IMR-90 (cell line): ENCODE measurements at regions not wholly inside any gene's neighbourhood (a gene's known extent, or its start where the extent isn't known, plus 50 kb on each side); places are given as distances from the start of the nearest gene placed in this dataset.

ENCODE experiments used
- ATAC-seq: fragments of 200-7000 bp; cut with Tn5 transposase; 2 replicates; pipeline ENCODE4 v1.9.1; 2020; ENCODE audit warnings: low read depth, mild to moderate bottlenecking, moderate library complexity
- BruUV-seq: library from RNA; stranded (reverse); fragments of 400-500 nt; replicated peaks from 2 replicates; lab custom pipeline; 2021; lab: Mats Ljungman, UMichigan
- CTCF ChIA-PET: fragments of 300-600 bp; formaldehyde crosslinking; extraction: SDS; loops from one replicate; lab custom pipeline; 2021; ENCODE audit warnings: antibody characterized with exemption; lab: Yijun Ruan, JAX
- POLR2A ChIA-PET: fragments of 300-600 bp; sonication (Branson Sonifier 250); formaldehyde crosslinking; loops from one replicate; lab custom pipeline; 2022; ENCODE audit warnings: antibody characterized with exemption; ENCODE audit not compliant: unreplicated experiment; lab: Charles Lee
- DNase-seq: peaks from one replicate; pipeline ENCODE4 v3.0.0; 2013
- H2AFZ ChIP-seq: replicated peaks from 2 replicates; pipeline ENCODE3; 2013; ENCODE audit warnings: low read length, mild to moderate bottlenecking; ENCODE audit not compliant: poor library complexity
- H2AK5ac ChIP-seq: 2 replicates; pipeline ENCODE4 v1.6.1; 2013; ENCODE audit warnings: low read depth, low read length, inconsistent platforms
- H2AK9ac ChIP-seq: replicated peaks from 2 replicates; pipeline ENCODE3; 2013; ENCODE audit warnings: mild to moderate bottlenecking, low read depth, low read length, moderate library complexity; ENCODE audit not compliant: poor library complexity
- H2BK120ac ChIP-seq: 2 replicates; pipeline ENCODE4 v1.6.1; 2013; ENCODE audit warnings: low read depth, low read length, inconsistent platforms
- H2BK15ac ChIP-seq: 3 replicates; pipeline ENCODE4 v1.6.1; 2013; ENCODE audit warnings: low read depth, low read length, inconsistent platforms
- H2BK20ac ChIP-seq: 2 replicates; pipeline ENCODE4 v1.6.1; 2013; ENCODE audit warnings: low read depth, mild to moderate bottlenecking, inconsistent platforms, low read length, moderate library complexity
- H2BK5ac ChIP-seq: 2 replicates; pipeline ENCODE4 v1.6.1; 2013; ENCODE audit warnings: mild to moderate bottlenecking, low read depth, low read length, inconsistent platforms; ENCODE audit not compliant: poor library complexity, severe bottlenecking
- H3K14ac ChIP-seq: replicated peaks from 2 replicates; pipeline ENCODE4 v1.6.1; 2013; ENCODE audit warnings: low read depth, low read length, inconsistent platforms
- H3K18ac ChIP-seq: 2 replicates; pipeline ENCODE4 v1.6.1; 2013; ENCODE audit warnings: low read depth, low read length, control low read depth
- H3K23ac ChIP-seq: 2 replicates; pipeline ENCODE4 v1.6.1; 2013; ENCODE audit warnings: low read depth, low read length, inconsistent platforms
- H3K27ac ChIP-seq: 2 replicates; pipeline ENCODE4 v1.5.1; 2013; ENCODE audit warnings: mild to moderate bottlenecking, control low read depth, low read length; ENCODE audit not compliant: insufficient read depth
- H3K27me3 ChIP-seq: 2 replicates; pipeline ENCODE4 v1.6.1; 2013; ENCODE audit warnings: low read length; ENCODE audit not compliant: control insufficient read depth, insufficient read depth
- H3K36me3 ChIP-seq: 2 replicates; pipeline ENCODE4 v1.6.1; 2013; ENCODE audit warnings: low read length, mixed read lengths; ENCODE audit not compliant: control insufficient read depth, insufficient read depth
- H3K4ac ChIP-seq: 2 replicates; pipeline ENCODE4 v1.6.1; 2013; ENCODE audit warnings: low read depth, low read length, inconsistent platforms
- H3K4me1 ChIP-seq: 2 replicates; pipeline ENCODE4 v1.6.1; 2013; ENCODE audit warnings: low read length, mixed read lengths; ENCODE audit not compliant: control insufficient read depth, insufficient read depth
- H3K4me2 ChIP-seq: 2 replicates; pipeline ENCODE4 v1.6.1; 2013; ENCODE audit warnings: low read depth, mild to moderate bottlenecking, control low read depth, low read length, moderate library complexity
- H3K4me3 ChIP-seq: 2 replicates; pipeline ENCODE4 v1.5.1; 2013; ENCODE audit warnings: low read depth, mild to moderate bottlenecking, control low read depth, low read length, moderate library complexity; ENCODE audit not compliant: insufficient read depth
- H3K56ac ChIP-seq: 2 replicates; pipeline ENCODE4 v1.6.1; 2013; ENCODE audit warnings: low read length, inconsistent platforms; ENCODE audit not compliant: insufficient read depth; ENCODE audit errors: extremely low read depth
- H3K79me1 ChIP-seq, 2 experiments: 2 replicates each; pipeline ENCODE4 v1.6.1; 2013; ENCODE audit warnings: low read length in 2 of 2, inconsistent platforms in 1 of 2, low read depth in 1 of 2
- H3K9ac ChIP-seq: 2 replicates; pipeline ENCODE4 v1.6.1; 2013; ENCODE audit warnings: low read depth, low read length, control low read depth
- H3K9me1 ChIP-seq: 2 replicates; pipeline ENCODE4 v1.6.1; 2013; ENCODE audit warnings: low read length, inconsistent platforms; ENCODE audit not compliant: insufficient read depth
- H3K9me3 ChIP-seq: 2 replicates; pipeline ENCODE4 v1.6.1; 2013; ENCODE audit warnings: low read length; ENCODE audit not compliant: control insufficient read depth, insufficient read depth
- H4K20me1 ChIP-seq: 2 replicates; pipeline ENCODE4 v1.6.1; 2013; ENCODE audit warnings: low read length, inconsistent platforms; ENCODE audit not compliant: insufficient read depth
- H4K5ac ChIP-seq: 2 replicates; pipeline ENCODE4 v1.6.1; 2013; ENCODE audit warnings: mild to moderate bottlenecking, low read depth, low read length, control low read depth
- H4K8ac ChIP-seq, 2 experiments: 2 replicates each; pipeline ENCODE4 v1.6.1; 2013; ENCODE audit warnings: low read depth in 2 of 2, low read length in 2 of 2, control low read depth in 1 of 2, inconsistent platforms in 1 of 2
- H4K91ac ChIP-seq: 2 replicates; pipeline ENCODE4 v1.6.1; 2013; ENCODE audit warnings: low read depth, low read length, inconsistent platforms; ENCODE audit not compliant: insufficient read depth
- FOS ChIP-seq: fragments of 150-350 bp; IDR thresholded peaks from 2 replicates; pipeline ENCODE4 v1.6.1; 2016; ENCODE audit warnings: low read depth, low read length
- MAZ ChIP-seq: IDR thresholded peaks from 2 replicates; pipeline ENCODE4 v1.6.1; 2012; ENCODE audit warnings: low read depth, mild to moderate bottlenecking, low read length, improper control_type of control experiment, moderate library complexity, borderline replicate concordance
- MXI1 ChIP-seq: IDR thresholded peaks from 2 replicates; pipeline ENCODE4 v1.6.1; 2012; ENCODE audit warnings: low read depth, mild to moderate bottlenecking, low read length, moderate library complexity, borderline replicate concordance
- NFE2L2 ChIP-seq: fragments of 150-350 bp; IDR thresholded peaks from 2 replicates; pipeline ENCODE4 v1.6.1; 2016; ENCODE audit warnings: low read depth, mild to moderate bottlenecking, low read length
- RAD21 ChIP-seq: IDR thresholded peaks from 2 replicates; pipeline ENCODE4 v1.6.1; 2012; ENCODE audit warnings: low read length, improper control_type of control experiment
- RFX5 ChIP-seq: IDR thresholded peaks from 2 replicates; pipeline ENCODE4 v1.8.0; 2012; ENCODE audit warnings: low read depth, mild to moderate bottlenecking, low read length, moderate library complexity
- SMC3 ChIP-seq: fragments of 150-350 bp; IDR thresholded peaks from 2 replicates; pipeline ENCODE4 v1.6.1; 2016; ENCODE audit warnings: low read depth, mild to moderate bottlenecking, antibody characterized with exemption, low read length, moderate library complexity
- USF2 ChIP-seq: fragments of 150-350 bp; IDR thresholded peaks from 2 replicates; pipeline ENCODE4 v1.6.1; 2017; ENCODE audit warnings: mild to moderate bottlenecking, antibody characterized with exemption, low read length, low read depth
- WGBS, 2 experiments: methylation state at CpG; one replicate each; pipeline versions ENCODE4 v1.1.5 to v1.1.7; 2013; ENCODE audit warnings: missing lambda C conversion rate in 2 of 2; ENCODE audit not compliant: insufficient read length in 1 of 2; ENCODE audit errors: extremely low coverage in 2 of 2; 5-methylcytosine and 5-hydroxymethylcytosine counted together
- dilution Hi-C: fragments of 300-500 bp; cut with HindIII; formaldehyde crosslinking; loops from one replicate; pipeline ENCODE4 v1.14.3; 2018; ENCODE audit warnings: low sequenced_read_pairs; ENCODE audit not compliant: unreplicated experiment
- in situ Hi-C: fragments of 300-500 bp; cut with MboI; formaldehyde crosslinking; loops from 3 replicates; pipeline ENCODE4 v1.14.3; 2019; ENCODE audit warnings: low sequenced_read_pairs, inconsistent platforms, mixed read lengths
- intact Hi-C: fragments of 100-400 bp; cut with micrococcal nuclease; formaldehyde crosslinking; loops from 2 replicates; pipeline ENCODE4 v1.10.0; 2022

- Histone ChIP-seq H3K4ac (no peak overlapping the region), H3K56ac (no peak overlapping the region), H3K9me1 (no peaks in the 10 kb centered on the region), H3K36me3 (no peaks in the 10 kb centered on the region), H3K9ac (no peak overlapping the region), H3K4me1 (no peaks in the 10 kb centered on the region), H2BK15ac (no peak overlapping the region), H3K23ac (no peak overlapping the region), H4K8ac (no peak overlapping the region), H3K27ac (no peak overlapping the region), H3K14ac (no peak overlapping the region), H3K18ac (no peak overlapping the region), H3K4me3 (no peak overlapping the region), H3K4me2 (no peak overlapping the region), H2AK5ac (no peak overlapping the region), H2AFZ (no peak overlapping the region), H2BK120ac (no peak overlapping the region), H4K5ac (no peak overlapping the region), H2AK9ac (no peak overlapping the region), H2BK5ac (no peak overlapping the region), H3K27me3 (no peaks in the 10 kb centered on the region), H4K91ac (no peak overlapping the region), H3K79me1 (no peaks in the 10 kb centered on the region), H3K9me3 (no peaks in the 10 kb centered on the region), H4K20me1 (no peaks in the 10 kb centered on the region), H2BK20ac (no peak overlapping the region)
- TF ChIP-seq SMC3 = no peak
- no peak for TF ChIP-seq MXI1
- TF ChIP-seq NFE2L2 = no peak
- no peak for TF ChIP-seq FOS
- no peak for TF ChIP-seq USF2
- no peak for TF ChIP-seq MAZ
- no peak for TF ChIP-seq RAD21
- TF ChIP-seq RFX5 = no peak
- BruUV-seq = no TSS peak
- ATAC-seq = no peak
- dilution Hi-C loops (no loop called here), intact Hi-C loops (no loop called here), in situ Hi-C loops (no loop called here)
- no peak for DNase-seq
- ChIA-PET POLR2A (no interaction called here), CTCF (no interaction called here)
- no CpG with 5 or more reads among the region's 1 CpG for WGBS, 2 experiments
Measured at GRCh38 chr9:14994738-14995137, 84.5 kb upstream of the FREM1 start.
